CD4-positive, alpha-beta memory T cell (primary cell): ENCODE measurements at regions not wholly inside any gene's neighbourhood (a gene's known extent, or its start where the extent isn't known, plus 50 kb on each side); places are given as distances from the start of the nearest gene placed in this dataset.

ENCODE experiments used
- CTCF ChIA-PET: fragments of 350-600 bp; sonication (Branson Sonifier 250); formaldehyde crosslinking; loops from one replicate; lab custom pipeline; 2021; ENCODE audit warnings: inconsistent platforms; ENCODE audit not compliant: partially characterized antibody; lab: Charles Lee
- POLR2A ChIA-PET: fragments of 350-600 bp; sonication (Branson Sonifier 250); formaldehyde crosslinking; loops from one replicate; lab custom pipeline; 2021; ENCODE audit not compliant: partially characterized antibody; lab: Charles Lee
- DNase-seq, 5 donors: peaks; one replicate each; pipeline versions ENCODE4 v3.0.0 to v3.0.0-alpha.2; 2020 to 2022; ENCODE audit warnings: mixed read lengths in 1 of 5
- H3K27ac ChIP-seq: one replicate; pipeline ENCODE4 v1.7.0; 2013; ENCODE audit warnings: low read depth, low read length
- H3K27me3 ChIP-seq: 2 replicates; pipeline ENCODE4 v1.7.0; 2013; ENCODE audit warnings: mild to moderate bottlenecking, low read length, moderate library complexity; ENCODE audit not compliant: insufficient read depth
- H3K36me3 ChIP-seq: 2 replicates; pipeline ENCODE4 v1.7.0; 2013; ENCODE audit warnings: mild to moderate bottlenecking, low read length, moderate library complexity; ENCODE audit not compliant: insufficient read depth
- H3K4me1 ChIP-seq: 2 replicates; pipeline ENCODE4 v1.7.0; 2013; ENCODE audit warnings: mild to moderate bottlenecking, low read length, moderate library complexity; ENCODE audit not compliant: insufficient read depth
- H3K4me3 ChIP-seq, 2 donors: one replicate each; pipeline ENCODE4 v1.7.0; 2013; ENCODE audit warnings: low read length in 2 of 2, mild to moderate bottlenecking in 1 of 2
- H3K9me3 ChIP-seq, 2 donors: one replicate each; pipeline ENCODE4 v1.7.0; 2013; ENCODE audit warnings: low read length in 2 of 2, control low read depth in 1 of 2; ENCODE audit not compliant: control insufficient read depth in 1 of 2
- H3K27ac Mint-ChIP-seq, 7 donors: one replicate each; pipeline ENCODE4 v1.8.0; 2020 to 2021; ENCODE audit warnings: mixed read lengths in 7 of 7, mild to moderate bottlenecking in 6 of 7, inconsistent platforms in 3 of 7, moderate library complexity in 3 of 7
- H3K27me3 Mint-ChIP-seq, 2 donors: one replicate each; pipeline ENCODE4 v1.8.0; 2020 to 2021; ENCODE audit warnings: mixed read lengths in 2 of 2
- H3K36me3 Mint-ChIP-seq, 2 donors: one replicate each; pipeline ENCODE4 v1.8.0; 2020 to 2021; ENCODE audit warnings: mixed read lengths in 2 of 2, inconsistent platforms in 1 of 2, mild to moderate bottlenecking in 1 of 2
- H3K4me1 Mint-ChIP-seq, 4 donors: one replicate each; pipeline ENCODE4 v1.8.0; 2020 to 2021; ENCODE audit warnings: mixed read lengths in 4 of 4, mild to moderate bottlenecking in 1 of 4
- H3K4me3 Mint-ChIP-seq, 8 donors: one replicate each; pipeline ENCODE4 v1.8.0; 2020 to 2021; ENCODE audit warnings: mixed read lengths in 8 of 8, mild to moderate bottlenecking in 7 of 8, moderate library complexity in 6 of 8, inconsistent platforms in 3 of 8
- H3K9me3 Mint-ChIP-seq, 8 donors: one replicate each; pipeline ENCODE4 v1.8.0; 2020 to 2021; ENCODE audit warnings: mixed read lengths in 8 of 8, mild to moderate bottlenecking in 5 of 8, inconsistent platforms in 3 of 8, moderate library complexity in 1 of 8
- intact Hi-C: fragments of 100-400 bp; cut with micrococcal nuclease; formaldehyde crosslinking; loops from one replicate; pipeline ENCODE4 v1.15.1; 2023

DNA sequence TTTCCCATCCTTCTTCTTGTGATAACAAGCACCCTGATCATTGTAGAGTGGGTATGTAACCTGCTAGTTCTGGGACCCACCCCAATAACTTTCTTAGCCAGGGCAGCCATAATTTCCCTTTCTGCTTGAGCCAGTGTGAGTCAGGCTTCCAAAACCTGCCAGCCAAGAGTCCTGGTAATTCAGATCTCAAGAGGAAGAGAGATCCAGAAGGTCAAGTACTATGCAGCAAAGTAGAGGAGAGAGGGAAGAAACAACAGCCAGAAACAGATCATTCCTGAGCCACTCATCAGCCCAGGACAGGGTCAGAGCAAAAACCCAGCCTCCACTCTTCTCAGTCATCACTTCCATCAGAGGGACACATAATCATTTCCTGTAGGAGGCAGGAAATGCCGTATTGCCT lies 182.0 kb downstream of the DICER1 start:
- no peaks in the 10 kb centered on the region for H3K4me1 ChIP-seq
- CTCF ChIA-PET, result no interaction called here
- no peak overlapping the region for H3K27ac Mint-ChIP-seq

DNA sequence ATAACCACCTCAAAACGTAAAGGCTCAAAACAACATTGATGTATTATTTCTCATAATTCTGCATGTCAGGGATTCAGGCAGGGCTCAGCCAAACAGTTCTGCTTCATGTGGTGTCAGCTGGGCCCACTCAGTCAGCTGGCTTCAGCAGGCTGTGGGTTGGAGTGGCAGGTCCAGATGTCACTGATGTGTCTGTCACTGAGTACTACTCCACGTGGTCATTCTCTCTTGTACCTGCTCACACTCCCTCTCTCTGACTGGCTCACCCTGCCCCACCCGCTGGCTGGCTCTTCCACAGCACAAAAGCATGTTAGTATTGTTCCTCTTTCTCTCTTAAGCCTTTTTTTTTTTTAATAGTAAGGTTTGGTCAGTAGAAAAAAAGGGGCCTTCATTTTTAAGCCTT lies 182.4 kb downstream of the DICER1 start:
- H3K4me3 ChIP-seq, result no peak overlapping the region
- H3K4me1 ChIP-seq, result no peaks in the 10 kb centered on the region
- no peaks in the 10 kb centered on the region for H3K36me3 ChIP-seq
- peaks cover 0 to 1% (median under 1%) of the 10 kb centered on the region in 4 donors for H3K4me1 Mint-ChIP-seq
- no peaks in the 10 kb centered on the region for H3K36me3 Mint-ChIP-seq
- H3K27ac Mint-ChIP-seq, result no peak overlapping the region
- CTCF ChIA-PET, result no interaction called here
- DNase-seq, result no peak
- peaks cover 0 to 6% (median 4%) of the 10 kb centered on the region in 8 donors for H3K9me3 Mint-ChIP-seq
- no peaks in the 10 kb centered on the region for H3K9me3 ChIP-seq
- H3K4me3 Mint-ChIP-seq, result no peak overlapping the region
- H3K27ac ChIP-seq, result no peak overlapping the region
- no peaks in the 10 kb centered on the region for H3K27me3 ChIP-seq
- intact Hi-C loops, result no loop called here
- H3K27me3 Mint-ChIP-seq, result peaks cover 7 to 14% of the 10 kb centered on the region in 2 donors
- POLR2A ChIA-PET, result no interaction called here

More for the DNA sequence above, 182.0 kb downstream of the DICER1 start:
- Histone ChIP-seq H3K27me3 (no peaks in the 10 kb centered on the region), H3K36me3 (no peaks in the 10 kb centered on the region), H3K27ac (no peak overlapping the region), H3K4me3 (no peak overlapping the region), H3K9me3 (no peaks in the 10 kb centered on the region)
- no peak for DNase-seq
- Mint-ChIP-seq H3K4me1 (peaks cover 0 to 1% (median under 1%) of the 10 kb centered on the region in 4 donors), H3K4me3 (no peak overlapping the region), H3K27me3 (peaks cover 7 to 15% of the 10 kb centered on the region in 2 donors), H3K9me3 (peaks cover 0 to 6% (median 4%) of the 10 kb centered on the region in 8 donors), H3K36me3 (no peaks in the 10 kb centered on the region)
- intact Hi-C loops, result no loop called here
- POLR2A ChIA-PET, result no interaction called here

GRCh38 chr14:94974422-94974821 lies 182.9 kb downstream of the DICER1 start:
- POLR2A ChIA-PET, result no interaction called here

DNA sequence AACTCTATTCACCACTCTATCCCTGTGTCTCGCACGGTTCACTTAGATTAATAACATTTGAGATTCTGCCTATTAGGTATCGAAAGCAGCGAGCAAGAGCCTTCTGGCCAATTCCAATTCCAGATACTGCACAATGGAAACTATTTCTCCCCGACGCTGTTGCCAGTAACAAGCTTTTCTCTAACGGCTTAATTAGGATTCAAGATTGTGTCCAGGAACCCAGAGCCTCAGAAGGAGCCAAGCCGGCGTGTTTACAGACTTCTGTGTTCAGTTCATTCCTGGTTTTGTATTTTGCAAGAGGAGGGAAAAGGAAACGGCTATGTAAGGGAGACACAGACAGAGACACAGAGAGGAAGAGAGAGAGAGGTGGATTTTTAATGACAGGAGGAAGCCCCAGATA lies 185.6 kb downstream of the DICER1 start:
- no peaks in the 10 kb centered on the region for H3K9me3 ChIP-seq
- no peaks in the 10 kb centered on the region for H3K27me3 ChIP-seq
- intact Hi-C loops, result no loop called here
- Mint-ChIP-seq H3K4me1 (peaks cover 0 to 1% (median under 1%) of the 10 kb centered on the region in 4 donors), H3K36me3 (no peaks in the 10 kb centered on the region), H3K27ac (no peak overlapping the region), H3K27me3 (peaks cover 3 to 17% of the 10 kb centered on the region in 2 donors), H3K4me3 (no peak overlapping the region), H3K9me3 (peaks cover 0 to 6% (median 4%) of the 10 kb centered on the region in 8 donors)
- no peaks in the 10 kb centered on the region for H3K36me3 ChIP-seq
- no peaks in the 10 kb centered on the region for H3K4me1 ChIP-seq
- ChIA-PET POLR2A (no interaction called here), CTCF (no interaction called here)
- no peak overlapping the region for H3K4me3 ChIP-seq
- DNase-seq, result no peak
- no peak overlapping the region for H3K27ac ChIP-seq

More at GRCh38 chr14:94974422-94974821, 182.9 kb downstream of the DICER1 start:
- H3K9me3 Mint-ChIP-seq, result peaks cover 0 to 6% (median 4%) of the 10 kb centered on the region in 8 donors
- peaks cover 0 to 1% (median under 1%) of the 10 kb centered on the region in 4 donors for H3K4me1 Mint-ChIP-seq
- H3K27ac Mint-ChIP-seq, result no peak overlapping the region
- DNase-seq, result no peak
- Histone ChIP-seq H3K27me3 (no peaks in the 10 kb centered on the region), H3K27ac (no peak overlapping the region), H3K36me3 (no peaks in the 10 kb centered on the region), H3K4me1 (no peaks in the 10 kb centered on the region), H3K9me3 (no peaks in the 10 kb centered on the region), H3K4me3 (no peak overlapping the region)
- CTCF ChIA-PET, result no interaction called here
- no peak overlapping the region for H3K4me3 Mint-ChIP-seq
- intact Hi-C loops, result no loop called here
- peaks cover 7 to 14% of the 10 kb centered on the region in 2 donors for H3K27me3 Mint-ChIP-seq
- no peaks in the 10 kb centered on the region for H3K36me3 Mint-ChIP-seq

DNA sequence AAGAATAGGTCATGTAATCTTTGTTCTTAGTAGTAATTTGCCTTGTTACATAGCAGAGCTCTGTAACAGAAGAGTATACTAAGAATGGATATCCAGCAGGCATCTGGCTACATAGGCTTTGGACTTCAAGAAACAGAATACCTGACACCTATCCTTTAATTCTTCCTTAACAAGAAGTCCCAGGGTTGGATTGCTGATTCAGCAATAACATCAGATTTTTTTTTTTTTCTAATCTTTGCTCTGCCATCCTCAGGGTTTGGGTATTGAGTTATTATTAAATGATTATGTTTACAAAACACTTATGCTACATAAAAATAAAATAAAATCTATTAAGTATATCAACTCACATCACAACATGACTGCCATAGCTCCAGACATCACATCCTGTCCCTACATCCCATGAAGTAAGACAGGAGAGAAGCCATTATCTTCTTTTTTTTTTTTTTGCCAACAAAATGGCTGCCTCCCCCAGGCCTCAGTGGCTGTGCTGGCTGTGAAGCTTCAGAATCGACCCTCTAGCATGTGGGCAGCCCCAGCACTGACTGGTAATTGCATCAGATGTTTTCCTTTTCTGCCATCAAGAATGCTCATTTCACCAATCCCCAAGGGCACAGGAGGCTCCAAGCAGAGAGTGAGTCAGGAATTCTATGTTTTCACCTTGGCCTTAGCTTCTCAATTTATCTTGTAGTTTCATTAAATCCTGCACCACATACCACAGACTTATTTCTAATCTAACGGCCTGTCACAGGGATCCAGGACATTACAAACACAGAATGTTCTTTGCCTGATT lies 186.2 kb downstream of the DICER1 start:
- no peaks in the 10 kb centered on the region for H3K9me3 ChIP-seq
- ChIA-PET CTCF (interaction anchor here (0.7 kb wide), 1 partner anchor 141 kb away, joined by 3 read pairs; no protein-coding TSS in a partner anchor), POLR2A (no interaction called here)
- H3K27ac ChIP-seq, result no peak overlapping the region
- peaks cover 3 to 17% of the 10 kb centered on the region in 2 donors for H3K27me3 Mint-ChIP-seq
- intact Hi-C loops, result no loop called here
- no peaks in the 10 kb centered on the region for H3K27me3 ChIP-seq
- DNase-seq, result no peak
- H3K36me3 ChIP-seq, result no peaks in the 10 kb centered on the region
- peaks cover 0 to 1% (median under 1%) of the 10 kb centered on the region in 4 donors for H3K4me1 Mint-ChIP-seq
- H3K27ac Mint-ChIP-seq, result no peak overlapping the region
- peaks cover 0 to 6% (median 4%) of the 10 kb centered on the region in 8 donors for H3K9me3 Mint-ChIP-seq
- no peaks in the 10 kb centered on the region for H3K4me1 ChIP-seq
- H3K4me3 ChIP-seq, result no peak overlapping the region
- no peak overlapping the region for H3K4me3 Mint-ChIP-seq
- no peaks in the 10 kb centered on the region for H3K36me3 Mint-ChIP-seq

DNA sequence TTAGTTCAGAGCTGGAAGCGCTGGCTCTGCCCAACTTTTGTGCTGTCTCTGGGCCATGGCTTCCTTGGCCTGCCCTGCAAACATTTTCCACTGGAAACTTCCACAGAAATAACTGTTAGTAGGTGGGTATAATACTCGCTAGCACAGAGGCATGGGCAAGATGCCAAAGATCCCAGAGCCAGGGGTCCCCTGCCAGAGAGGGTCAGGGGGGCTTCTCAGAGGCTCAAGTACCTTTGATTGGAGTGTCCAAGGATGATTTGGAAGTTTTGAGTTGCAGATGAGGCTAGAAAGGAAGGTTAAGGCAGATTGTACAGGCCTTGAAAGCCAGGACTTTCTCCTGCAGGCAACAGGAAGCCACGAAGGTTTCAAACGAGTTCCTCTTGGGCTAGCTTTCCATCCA lies 187.6 kb downstream of the DICER1 start:
- no peak for DNase-seq
- Histone ChIP-seq H3K4me3 (no peak overlapping the region), H3K27me3 (no peaks in the 10 kb centered on the region), H3K4me1 (no peaks in the 10 kb centered on the region), H3K36me3 (no peaks in the 10 kb centered on the region), H3K9me3 (no peaks in the 10 kb centered on the region), H3K27ac (no peak overlapping the region)
- Mint-ChIP-seq H3K4me1 (peaks cover 0 to 1% (median 0%) of the 10 kb centered on the region in 4 donors), H3K9me3 (peaks cover 0 to 6% (median 4%) of the 10 kb centered on the region in 8 donors), H3K27me3 (peaks cover 3 to 15% of the 10 kb centered on the region in 2 donors), H3K4me3 (no peak overlapping the region), H3K27ac (no peak overlapping the region), H3K36me3 (no peaks in the 10 kb centered on the region)
- ChIA-PET POLR2A (no interaction called here), CTCF (no interaction called here)
- intact Hi-C loops, result no loop called here

GRCh38 chr14:94966868-94967267 lies 190.5 kb downstream of the DICER1 start:
- no peaks in the 10 kb centered on the region for H3K36me3 Mint-ChIP-seq
- POLR2A ChIA-PET, result no interaction called here

More at GRCh38 chr14:94966868-94967267, 190.5 kb downstream of the DICER1 start:
- no peaks in the 10 kb centered on the region for H3K27me3 ChIP-seq
- Mint-ChIP-seq H3K27me3 (peaks cover 2 to 12% of the 10 kb centered on the region in 2 donors), H3K9me3 (peaks cover 0 to 6% (median 4%) of the 10 kb centered on the region in 8 donors), H3K4me3 (no peak overlapping the region), H3K4me1 (no peaks in the 10 kb centered on the region), H3K27ac (peak overlapping the region in 1 of 7 donors; percentile 36)
- intact Hi-C loops, result no loop called here
- H3K4me1 ChIP-seq, result no peaks in the 10 kb centered on the region
- H3K27ac ChIP-seq, result no peak overlapping the region
- no peak for DNase-seq
- no peaks in the 10 kb centered on the region for H3K9me3 ChIP-seq
- CTCF ChIA-PET, result no interaction called here
- no peaks in the 10 kb centered on the region for H3K36me3 ChIP-seq
- H3K4me3 ChIP-seq, result no peak overlapping the region
